ENCODE measurements at regions not wholly inside any gene's neighbourhood (a gene's known extent, or its start where the extent isn't known, plus 50 kb on each side); places are given as distances from the start of the nearest gene placed in this dataset.

GRCh38 chr2:228541789-228542188 lies 360.3 kb upstream of the SPHKAP start:
- TF ChIP-seq, protein P1, sequence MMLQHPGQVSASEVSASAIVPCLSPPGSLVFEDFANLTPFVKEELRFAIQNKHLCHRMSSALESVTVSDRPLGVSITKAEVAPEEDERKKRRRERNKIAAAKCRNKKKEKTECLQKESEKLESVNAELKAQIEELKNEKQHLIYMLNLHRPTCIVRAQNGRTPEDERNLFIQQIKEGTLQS (CRISPR knock-in tag; IDR thresholded peaks at IDR 0.05): no peak
- TF ChIP-seq ZNF317 (CRISPR knock-in tag; IDR thresholded peaks at IDR 0.05) (no peak), MAFK (conservative IDR thresholded peaks at IDR 0.05 in 1 of 2, IDR thresholded peaks at IDR 0.05 in 1 of 2; ENCODE audit: low read length in 2 of 2) (no peak), PRDM15 (CRISPR knock-in tag; IDR thresholded peaks at IDR 0.05) (no peak), ZNF644 (CRISPR knock-in tag; IDR thresholded peaks at IDR 0.05; ENCODE audit: low read depth) (no peak), ZFP36 (IDR thresholded peaks at IDR 0.05; ENCODE audit: borderline replicate concordance, low read depth, low read length, partially characterized antibody) (no peak), NR2C2 (CRISPR knock-in tag; IDR thresholded peaks at IDR 0.05; ENCODE audit: borderline replicate concordance) (no peak), ZNF180 (CRISPR knock-in tag; IDR thresholded peaks at IDR 0.05; ENCODE audit: borderline replicate concordance, low read depth) (no peak), ZNF44 (CRISPR knock-in tag; IDR thresholded peaks at IDR 0.05) (no peak), CSRNP2 (CRISPR knock-in tag; conservative IDR thresholded peaks at IDR 0.05; ENCODE audit: low read depth) (no peak)

Data from HepG2 (cell line).